ENCODE measurements at regions not wholly inside any gene's neighbourhood (a gene's known extent, or its start where the extent isn't known, plus 50 kb on each side); places are given as distances from the start of the nearest gene placed in this dataset.

GRCh38 chr2:155645791-155646190 is 686.7 kb downstream of the NR4A2 start:
- ChIA-PET POLR2A (no interaction called here), CTCF (interaction anchor here (0.6 kb wide), 1 partner anchor 234 kb away, joined by 3 read pairs; no protein-coding TSS in a partner anchor)
- H3K9me3 ChIP-seq (ENCODE audit: control insufficient read depth, insufficient read depth, low read depth, low read length): no peaks in the 10 kb centered on the region
- H3K27ac ChIP-seq (ENCODE audit: extremely low read depth, low read depth, low read length): no peak overlapping the region
- no peak overlapping the region for H3K4me3 ChIP-seq (ENCODE audit: low read depth, low read length)
- H3K4me1 ChIP-seq (ENCODE audit: control insufficient read depth, insufficient read depth, low read length): no peaks in the 10 kb centered on the region
- TF ChIP-seq ZNF580 (tag by site-specific recombination; IDR thresholded peaks at IDR 0.05): no peak
- no peak for TF ChIP-seq OSR2 (tag by site-specific recombination; IDR thresholded peaks at IDR 0.05)
- no peak for TF ChIP-seq ZNF16 (tag by site-specific recombination; IDR thresholded peaks at IDR 0.05; ENCODE audit: low read depth)
- no peak for TF ChIP-seq ZNF416 (tag by site-specific recombination; IDR thresholded peaks at IDR 0.05)
- no peak for TF ChIP-seq REPIN1 (tag by site-specific recombination; IDR thresholded peaks at IDR 0.05; ENCODE audit: low read depth)
- TF ChIP-seq YY2 (tag by site-specific recombination; IDR thresholded peaks at IDR 0.05): no peak
- TF ChIP-seq ZNF335 (tag by site-specific recombination; conservative IDR thresholded peaks at IDR 0.05): no peak
- no peak for TF ChIP-seq ZNF629 (tag by site-specific recombination; IDR thresholded peaks at IDR 0.05)
- no peak for TF ChIP-seq ZNF777 (tag by site-specific recombination; IDR thresholded peaks at IDR 0.05; ENCODE audit: borderline replicate concordance)
- H3K36me3 ChIP-seq (ENCODE audit: control insufficient read depth in 2 of 2, insufficient read depth in 1 of 2, low read length in 2 of 2): no peaks in the 10 kb centered on the region

- TF ChIP-seq ZXDB (tag by site-specific recombination; IDR thresholded peaks at IDR 0.05) (no peak), MEIS1 (CRISPR knock-in tag; IDR thresholded peaks at IDR 0.05; ENCODE audit: borderline replicate concordance) (no peak), OSR2 (tag by site-specific recombination; IDR thresholded peaks at IDR 0.05) (no peak), FEZF1 (tag by site-specific recombination; IDR thresholded peaks at IDR 0.05) (no peak), ZNF169 (tag by site-specific recombination; IDR thresholded peaks at IDR 0.05) (no peak), REPIN1 (tag by site-specific recombination; IDR thresholded peaks at IDR 0.05; ENCODE audit: low read depth) (no peak), PRDM10 (tag by site-specific recombination; IDR thresholded peaks at IDR 0.05) (no peak), PRDM6 (tag by site-specific recombination; IDR thresholded peaks at IDR 0.05) (no peak), ZNF433 (tag by site-specific recombination; IDR thresholded peaks at IDR 0.05; ENCODE audit: low read depth) (no peak), GLI2 (tag by site-specific recombination; IDR thresholded peaks at IDR 0.05; ENCODE audit: borderline replicate concordance, low read depth) (no peak), ZNF324 (tag by site-specific recombination; IDR thresholded peaks at IDR 0.05) (no peak), GFI1B (tag by site-specific recombination; IDR thresholded peaks at IDR 0.05) (no peak), ZNF391 (tag by site-specific recombination; IDR thresholded peaks at IDR 0.05; ENCODE audit: borderline replicate concordance, low read depth) (no peak), ZNF830 (tag by site-specific recombination; IDR thresholded peaks at IDR 0.05; ENCODE audit: low read depth) (no peak), ZNF416 (tag by site-specific recombination; IDR thresholded peaks at IDR 0.05) (no peak), ZNF692 (tag by site-specific recombination; IDR thresholded peaks at IDR 0.05) (no peak), ZNF664 (tag by site-specific recombination; IDR thresholded peaks at IDR 0.05) (no peak), ZNF157 (tag by site-specific recombination; IDR thresholded peaks at IDR 0.05) (no peak)
- no peaks in the 10 kb centered on the region for H3K4me1 ChIP-seq (ENCODE audit: control insufficient read depth, insufficient read depth, low read length)
- H3K9me3 ChIP-seq (ENCODE audit: control insufficient read depth, insufficient read depth, low read depth, low read length): no peaks in the 10 kb centered on the region
- no peaks in the 10 kb centered on the region for H3K36me3 ChIP-seq (ENCODE audit: control insufficient read depth in 2 of 2, insufficient read depth in 1 of 2, low read length in 2 of 2)
- POLR2A ChIA-PET: no interaction called here
- H3K4me3 ChIP-seq (ENCODE audit: low read depth, low read length): no peak overlapping the region
- CTCF ChIA-PET: no interaction called here
- no peak overlapping the region for H3K27ac ChIP-seq (ENCODE audit: extremely low read depth, low read depth, low read length)
Measured at GRCh38 chr2:155643056-155643775, 689.3 kb downstream of the NR4A2 start.
